ENCODE measurements at regions not wholly inside any gene's neighbourhood (a gene's known extent, or its start where the extent isn't known, plus 50 kb on each side); places are given as distances from the start of the nearest gene placed in this dataset.

DNA sequence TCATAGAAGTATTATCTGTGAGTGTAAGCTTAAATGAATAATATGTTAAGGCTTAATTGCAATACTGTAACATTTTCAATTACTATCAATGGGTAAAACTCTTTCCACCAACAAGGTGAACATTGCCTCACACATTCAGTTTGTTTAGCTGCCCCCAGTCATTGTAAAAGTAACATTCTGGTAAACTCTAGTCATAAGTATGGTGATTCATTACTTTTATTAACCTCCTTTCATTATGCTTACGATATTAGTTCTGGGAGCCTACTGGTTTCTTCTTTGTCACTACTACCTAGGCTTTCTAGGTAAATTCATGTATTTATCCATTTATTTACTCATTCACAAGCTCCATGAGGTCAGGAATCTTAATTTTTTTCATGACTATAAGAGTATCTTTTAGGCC lies 412.8 kb upstream of the SLIT2 start:
- Histone ChIP-seq H3K4me3 (replicated peaks; ENCODE audit: insufficient read depth, low read length) (no peak overlapping the region), H3K27me3 (ENCODE audit: insufficient read depth, poor library complexity, severe bottlenecking) (no peaks in the 10 kb centered on the region), H3K27ac (replicated peaks) (no peak overlapping the region)
- TF ChIP-seq SPI1 (IDR thresholded peaks at IDR 0.05; ENCODE audit: borderline replicate concordance, low read depth) (no peak), GABPA (IDR thresholded peaks at IDR 0.05; ENCODE audit: low read depth) (no peak), POLR2AphosphoS5 (IDR thresholded peaks at IDR 0.05; ENCODE audit: low read depth) (no peak)
- TF ChIP-seq, protein P1, sequence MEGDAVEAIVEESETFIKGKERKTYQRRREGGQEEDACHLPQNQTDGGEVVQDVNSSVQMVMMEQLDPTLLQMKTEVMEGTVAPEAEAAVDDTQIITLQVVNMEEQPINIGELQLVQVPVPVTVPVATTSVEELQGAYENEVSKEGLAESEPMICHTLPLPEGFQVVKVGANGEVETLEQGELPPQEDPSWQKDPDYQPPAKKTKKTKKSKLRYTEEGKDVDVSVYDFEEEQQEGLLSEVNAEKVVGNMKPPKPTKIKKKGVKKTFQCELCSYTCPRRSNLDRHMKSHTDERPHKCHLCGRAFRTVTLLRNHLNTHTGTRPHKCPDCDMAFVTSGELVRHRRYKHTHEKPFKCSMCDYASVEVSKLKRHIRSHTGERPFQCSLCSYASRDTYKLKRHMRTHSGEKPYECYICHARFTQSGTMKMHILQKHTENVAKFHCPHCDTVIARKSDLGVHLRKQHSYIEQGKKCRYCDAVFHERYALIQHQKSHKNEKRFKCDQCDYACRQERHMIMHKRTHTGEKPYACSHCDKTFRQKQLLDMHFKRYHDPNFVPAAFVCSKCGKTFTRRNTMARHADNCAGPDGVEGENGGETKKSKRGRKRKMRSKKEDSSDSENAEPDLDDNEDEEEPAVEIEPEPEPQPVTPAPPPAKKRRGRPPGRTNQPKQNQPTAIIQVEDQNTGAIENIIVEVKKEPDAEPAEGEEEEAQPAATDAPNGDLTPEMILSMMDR (IDR thresholded peaks at IDR 0.05; ENCODE audit: insufficient read depth, low read length), result no peak
- TF ChIP-seq, protein P2, sequence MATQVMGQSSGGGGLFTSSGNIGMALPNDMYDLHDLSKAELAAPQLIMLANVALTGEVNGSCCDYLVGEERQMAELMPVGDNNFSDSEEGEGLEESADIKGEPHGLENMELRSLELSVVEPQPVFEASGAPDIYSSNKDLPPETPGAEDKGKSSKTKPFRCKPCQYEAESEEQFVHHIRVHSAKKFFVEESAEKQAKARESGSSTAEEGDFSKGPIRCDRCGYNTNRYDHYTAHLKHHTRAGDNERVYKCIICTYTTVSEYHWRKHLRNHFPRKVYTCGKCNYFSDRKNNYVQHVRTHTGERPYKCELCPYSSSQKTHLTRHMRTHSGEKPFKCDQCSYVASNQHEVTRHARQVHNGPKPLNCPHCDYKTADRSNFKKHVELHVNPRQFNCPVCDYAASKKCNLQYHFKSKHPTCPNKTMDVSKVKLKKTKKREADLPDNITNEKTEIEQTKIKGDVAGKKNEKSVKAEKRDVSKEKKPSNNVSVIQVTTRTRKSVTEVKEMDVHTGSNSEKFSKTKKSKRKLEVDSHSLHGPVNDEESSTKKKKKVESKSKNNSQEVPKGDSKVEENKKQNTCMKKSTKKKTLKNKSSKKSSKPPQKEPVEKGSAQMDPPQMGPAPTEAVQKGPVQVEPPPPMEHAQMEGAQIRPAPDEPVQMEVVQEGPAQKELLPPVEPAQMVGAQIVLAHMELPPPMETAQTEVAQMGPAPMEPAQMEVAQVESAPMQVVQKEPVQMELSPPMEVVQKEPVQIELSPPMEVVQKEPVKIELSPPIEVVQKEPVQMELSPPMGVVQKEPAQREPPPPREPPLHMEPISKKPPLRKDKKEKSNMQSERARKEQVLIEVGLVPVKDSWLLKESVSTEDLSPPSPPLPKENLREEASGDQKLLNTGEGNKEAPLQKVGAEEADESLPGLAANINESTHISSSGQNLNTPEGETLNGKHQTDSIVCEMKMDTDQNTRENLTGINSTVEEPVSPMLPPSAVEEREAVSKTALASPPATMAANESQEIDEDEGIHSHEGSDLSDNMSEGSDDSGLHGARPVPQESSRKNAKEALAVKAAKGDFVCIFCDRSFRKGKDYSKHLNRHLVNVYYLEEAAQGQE (IDR thresholded peaks at IDR 0.05; ENCODE audit: insufficient replicate concordance, low read depth), result no peak
- no peak for DNase-seq (ENCODE audit: low read depth in 1 of 2, low spot score in 1 of 2)

DNA sequence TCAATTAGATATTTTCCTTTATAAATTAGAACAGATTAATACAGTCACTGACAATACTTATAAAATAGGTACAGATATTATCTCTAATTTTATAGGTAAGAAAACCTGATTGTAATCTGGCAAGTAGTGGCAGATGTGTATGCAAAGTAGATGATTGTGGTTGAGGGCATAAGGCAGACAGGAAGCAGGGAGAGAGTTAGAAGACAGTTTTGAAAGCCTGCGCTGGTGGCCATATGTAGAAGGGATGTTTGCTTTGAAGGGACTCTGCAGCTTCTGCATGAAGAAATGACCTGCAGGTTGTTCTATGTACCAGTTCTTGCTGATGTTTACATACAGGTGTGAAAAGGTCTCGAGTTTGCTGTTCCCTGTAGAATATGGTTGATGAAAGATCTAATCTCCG lies 416.3 kb upstream of the SLIT2 start:
- no peak overlapping the region for H3K4me3 ChIP-seq (replicated peaks; ENCODE audit: insufficient read depth, low read length)
- TF ChIP-seq, protein P2 (IDR thresholded peaks at IDR 0.05; ENCODE audit: insufficient replicate concordance, low read depth), result no peak
- no peak for TF ChIP-seq SPI1 (IDR thresholded peaks at IDR 0.05; ENCODE audit: borderline replicate concordance, low read depth)
- TF ChIP-seq GABPA (IDR thresholded peaks at IDR 0.05; ENCODE audit: low read depth), result no peak
- TF ChIP-seq, protein P1 (IDR thresholded peaks at IDR 0.05; ENCODE audit: insufficient read depth, low read length), result no peak
- no peak for TF ChIP-seq POLR2AphosphoS5 (IDR thresholded peaks at IDR 0.05; ENCODE audit: low read depth)
- no peak overlapping the region for H3K27ac ChIP-seq (replicated peaks)
- no peaks in the 10 kb centered on the region for H3K27me3 ChIP-seq (ENCODE audit: insufficient read depth, poor library complexity, severe bottlenecking)
- no peak for DNase-seq (ENCODE audit: low read depth in 1 of 2, low spot score in 1 of 2)

DNA sequence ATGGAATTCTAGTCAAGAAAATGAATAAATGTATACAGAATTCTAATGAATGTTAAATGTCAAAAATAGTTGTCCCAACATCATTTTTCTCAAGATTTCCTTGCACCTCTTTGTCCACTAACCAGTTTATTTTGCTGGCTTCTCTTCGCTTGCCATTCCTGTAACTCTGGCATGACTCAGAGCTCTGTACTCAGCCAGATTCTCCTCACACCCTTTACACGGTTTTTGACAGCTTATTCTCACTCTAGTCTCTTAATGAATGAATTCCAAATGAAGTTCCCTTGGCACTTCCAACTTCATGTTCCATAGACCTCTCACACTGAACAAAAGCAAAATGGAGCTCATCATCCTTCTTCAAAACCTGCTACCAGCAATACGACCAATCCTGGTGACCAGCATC lies 419.3 kb upstream of the SLIT2 start:
- H3K27ac ChIP-seq (replicated peaks), result no peak overlapping the region
- no peak overlapping the region for H3K4me3 ChIP-seq (replicated peaks; ENCODE audit: insufficient read depth, low read length)
- no peaks in the 10 kb centered on the region for H3K27me3 ChIP-seq (ENCODE audit: insufficient read depth, poor library complexity, severe bottlenecking)
- no peak for DNase-seq (ENCODE audit: low read depth in 1 of 2, low spot score in 1 of 2)
- TF ChIP-seq, protein P1 (IDR thresholded peaks at IDR 0.05; ENCODE audit: insufficient read depth, low read length), result no peak
- TF ChIP-seq, protein P2 (IDR thresholded peaks at IDR 0.05; ENCODE audit: insufficient replicate concordance, low read depth), result no peak
- TF ChIP-seq SPI1 (IDR thresholded peaks at IDR 0.05; ENCODE audit: borderline replicate concordance, low read depth) (no peak), GABPA (IDR thresholded peaks at IDR 0.05; ENCODE audit: low read depth) (no peak), POLR2AphosphoS5 (IDR thresholded peaks at IDR 0.05; ENCODE audit: low read depth) (no peak)

Data from HL-60 (cell line).